ENCODE measurements at regions not wholly inside any gene's neighbourhood (a gene's known extent, or its start where the extent isn't known, plus 50 kb on each side); places are given as distances from the start of the nearest gene placed in this dataset.

GRCh38 chr12:105954951-105955931, 183.5 kb downstream of the NUAK1 start:
- TF ChIP-seq, protein P1, sequence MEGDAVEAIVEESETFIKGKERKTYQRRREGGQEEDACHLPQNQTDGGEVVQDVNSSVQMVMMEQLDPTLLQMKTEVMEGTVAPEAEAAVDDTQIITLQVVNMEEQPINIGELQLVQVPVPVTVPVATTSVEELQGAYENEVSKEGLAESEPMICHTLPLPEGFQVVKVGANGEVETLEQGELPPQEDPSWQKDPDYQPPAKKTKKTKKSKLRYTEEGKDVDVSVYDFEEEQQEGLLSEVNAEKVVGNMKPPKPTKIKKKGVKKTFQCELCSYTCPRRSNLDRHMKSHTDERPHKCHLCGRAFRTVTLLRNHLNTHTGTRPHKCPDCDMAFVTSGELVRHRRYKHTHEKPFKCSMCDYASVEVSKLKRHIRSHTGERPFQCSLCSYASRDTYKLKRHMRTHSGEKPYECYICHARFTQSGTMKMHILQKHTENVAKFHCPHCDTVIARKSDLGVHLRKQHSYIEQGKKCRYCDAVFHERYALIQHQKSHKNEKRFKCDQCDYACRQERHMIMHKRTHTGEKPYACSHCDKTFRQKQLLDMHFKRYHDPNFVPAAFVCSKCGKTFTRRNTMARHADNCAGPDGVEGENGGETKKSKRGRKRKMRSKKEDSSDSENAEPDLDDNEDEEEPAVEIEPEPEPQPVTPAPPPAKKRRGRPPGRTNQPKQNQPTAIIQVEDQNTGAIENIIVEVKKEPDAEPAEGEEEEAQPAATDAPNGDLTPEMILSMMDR (IDR thresholded peaks at IDR 0.05) = no peak
- TF ChIP-seq POLR2A (IDR thresholded peaks at IDR 0.05) (no peak), POLR2AphosphoS5 (IDR thresholded peaks at IDR 0.05; ENCODE audit: insufficient read depth in 1 of 2, low read depth in 1 of 2) (no peak)
